HG03521 (cell line): ENCODE measurements at regions not wholly inside any gene's neighbourhood (a gene's known extent, or its start where the extent isn't known, plus 50 kb on each side); places are given as distances from the start of the nearest gene placed in this dataset.

Experiments used
- ATAC-seq: cut with Tn5 transposase; IDR thresholded peaks from one replicate; pipeline ENCODE4 v1.9.1; 2021; ENCODE audit warnings: mild to moderate bottlenecking, moderate library complexity; ENCODE audit not compliant: unreplicated experiment

DNA sequence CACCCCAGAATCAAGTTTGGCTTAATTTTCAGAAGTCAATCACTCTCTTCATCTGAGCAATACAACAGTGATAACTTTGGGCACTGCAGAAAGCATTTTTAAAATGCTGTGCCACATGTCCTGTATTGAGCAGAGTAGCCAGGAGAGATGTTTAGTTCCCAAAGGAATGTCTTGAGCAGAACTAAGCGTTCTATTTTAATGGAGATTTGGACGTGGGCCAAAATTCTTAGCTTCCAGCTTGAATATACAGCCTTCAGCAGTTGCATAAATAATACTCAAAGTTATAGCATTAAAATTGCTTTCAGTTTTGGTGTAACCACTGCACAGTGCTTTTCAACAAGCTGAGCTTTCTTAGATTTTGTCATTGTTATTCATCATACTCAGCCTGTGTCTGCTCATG lies 679.2 kb downstream of the NLGN4X start:
- ATAC-seq, result no peak

DNA sequence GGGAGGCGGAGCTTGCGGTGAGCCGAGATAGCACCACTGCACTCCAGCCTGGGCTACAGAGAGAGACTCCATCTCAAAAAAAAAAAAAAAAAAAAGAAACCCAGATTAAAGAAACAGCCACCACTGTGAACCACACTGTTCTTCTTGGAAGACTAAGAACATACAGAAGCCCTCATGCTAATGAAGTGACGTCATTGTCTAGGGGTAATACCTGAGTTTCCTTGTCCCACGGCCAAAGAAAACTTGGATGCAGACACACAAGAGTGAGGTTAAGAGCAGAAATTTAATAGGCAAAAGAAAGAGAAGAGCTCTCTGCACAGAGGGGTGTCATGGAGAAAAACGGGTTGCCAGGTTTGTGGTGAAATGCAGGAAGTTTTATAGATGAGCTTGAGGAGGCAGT lies 691.6 kb downstream of the NLGN4X start:
- no peak for ATAC-seq

- ATAC-seq, result no peak
Measured at GRCh38 chrX:5536261-5536660, 692.4 kb downstream of the NLGN4X start.

DNA sequence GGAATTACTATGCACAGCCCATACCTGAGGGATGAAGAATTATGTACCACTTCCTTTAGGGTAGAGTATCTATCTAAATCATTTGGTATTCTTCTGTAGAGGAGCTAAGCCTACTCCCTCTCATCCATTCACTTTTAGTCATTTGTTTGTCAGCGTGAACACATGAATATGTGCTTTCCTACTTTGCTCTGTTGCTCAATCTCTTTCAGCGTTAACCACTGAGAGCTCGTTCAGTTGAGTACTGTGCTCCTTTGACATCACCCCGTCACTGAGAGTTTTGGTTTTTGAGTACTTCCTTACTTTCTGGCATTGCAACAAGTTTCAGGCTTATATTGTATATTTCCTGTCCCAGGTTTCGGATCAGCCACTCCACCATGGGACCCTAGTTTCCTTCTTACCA lies 700.6 kb downstream of the NLGN4X start:
- no peak for ATAC-seq

GRCh38 chrX:5526191-5526590 lies 702.5 kb downstream of the NLGN4X start:
- ATAC-seq, result no peak

DNA sequence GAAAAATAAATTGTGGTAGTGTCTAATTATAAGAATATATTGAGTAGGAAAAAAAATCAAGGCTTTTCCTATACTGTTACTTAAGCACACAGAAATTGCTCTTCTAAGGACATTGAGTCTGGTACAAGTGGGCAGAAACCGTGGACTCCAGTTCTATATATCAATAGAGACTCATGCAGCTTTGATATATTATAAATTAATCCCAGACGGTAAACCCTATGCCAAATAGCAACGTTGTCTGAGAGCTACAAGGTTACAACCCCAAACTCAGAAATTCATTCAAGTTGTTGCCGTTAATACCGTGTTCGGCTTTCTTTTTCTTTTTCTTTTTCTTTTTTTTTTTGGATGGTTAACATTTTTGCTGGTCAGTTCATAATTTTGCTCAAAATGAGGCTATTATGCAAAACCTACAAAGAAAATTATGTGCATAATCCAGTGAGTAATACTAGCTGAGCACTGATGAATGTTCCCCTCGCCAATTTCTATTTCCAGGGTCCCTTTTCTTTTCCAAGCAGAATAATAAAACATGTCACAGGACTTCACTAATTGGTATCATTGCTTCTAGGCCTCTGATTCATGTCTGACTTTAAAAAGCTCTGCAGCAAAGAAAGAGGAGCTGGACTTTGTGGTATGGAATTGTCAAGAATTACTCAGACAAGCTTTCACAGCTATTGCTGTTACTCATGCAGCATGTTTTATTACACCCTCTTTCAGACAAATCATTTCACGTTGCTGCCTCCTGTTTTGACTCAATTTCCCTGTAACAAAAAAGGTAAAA lies 737.7 kb downstream of the NLGN4X start:
- no peak for ATAC-seq

GRCh38 chrX:5474282-5474681 lies 754.4 kb downstream of the NLGN4X start:
- no peak for ATAC-seq

GRCh38 chrX:5458300-5458842 lies 770.3 kb downstream of the NLGN4X start:
- no peak for ATAC-seq

GRCh38 chrX:5449323-5449722 lies 779.3 kb downstream of the NLGN4X start:
- no peak for ATAC-seq

GRCh38 chrX:5431823-5432222 lies 796.8 kb downstream of the NLGN4X start:
- ATAC-seq, result no peak

GRCh38 chrX:5425119-5425518 lies 803.5 kb downstream of the NLGN4X start:
- ATAC-seq, result no peak

GRCh38 chrX:5417381-5417780 lies 811.3 kb downstream of the NLGN4X start:
- no peak for ATAC-seq

GRCh38 chrX:5415738-5416137 lies 812.9 kb downstream of the NLGN4X start:
- ATAC-seq, result no peak

GRCh38 chrX:5409106-5409505 lies 819.6 kb downstream of the NLGN4X start:
- ATAC-seq, result no peak

- ATAC-seq, result no peak
Measured at GRCh38 chrX:5402461-5402860, 826.2 kb downstream of the NLGN4X start.

GRCh38 chrX:5399403-5399802 lies 829.3 kb downstream of the NLGN4X start:
- ATAC-seq, result no peak

- ATAC-seq, result no peak
Measured at GRCh38 chrX:5397409-5397808, 831.3 kb downstream of the NLGN4X start.

- ATAC-seq, result no peak
Measured at GRCh38 chrX:5390376-5390775, 838.3 kb downstream of the NLGN4X start.

DNA sequence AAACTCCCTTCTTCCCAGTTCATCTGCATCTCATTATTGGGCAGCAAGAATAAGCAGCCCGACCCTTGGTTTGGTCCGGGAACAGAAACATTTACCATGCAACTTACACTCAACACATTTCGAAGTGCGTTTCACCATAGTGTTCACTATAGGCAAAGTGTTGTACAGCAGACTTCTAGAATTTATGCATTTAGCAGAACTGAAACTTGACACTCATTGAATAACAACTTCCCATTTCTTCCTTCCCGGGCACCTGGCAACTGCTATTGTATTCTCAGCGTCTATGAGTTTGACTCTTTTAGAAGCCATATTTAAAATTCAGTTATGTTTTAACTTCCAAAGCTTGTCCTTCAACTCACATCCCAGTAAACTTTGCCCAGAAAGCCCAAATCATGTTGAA lies 840.6 kb downstream of the NLGN4X start:
- no peak for ATAC-seq

- ATAC-seq, result no peak
Measured at GRCh38 chrX:5380426-5380825, 848.2 kb downstream of the NLGN4X start.

- no peak for ATAC-seq
Measured at GRCh38 chrX:5341902-5342301, 886.8 kb downstream of the NLGN4X start.

- no peak for ATAC-seq
Measured at GRCh38 chrX:5337160-5337559, 891.5 kb downstream of the NLGN4X start.

GRCh38 chrX:5324546-5324945 lies 904.1 kb downstream of the NLGN4X start:
- ATAC-seq, result no peak
